GM18870 (cell line): ENCODE measurements at regions not wholly inside any gene's neighbourhood (a gene's known extent, or its start where the extent isn't known, plus 50 kb on each side); places are given as distances from the start of the nearest gene placed in this dataset.

ENCODE experiments used
- ATAC-seq: cut with Tn5 transposase; IDR thresholded peaks from one replicate; pipeline ENCODE4 v1.9.1; 2021; ENCODE audit warnings: moderate library complexity; ENCODE audit not compliant: unreplicated experiment

DNA sequence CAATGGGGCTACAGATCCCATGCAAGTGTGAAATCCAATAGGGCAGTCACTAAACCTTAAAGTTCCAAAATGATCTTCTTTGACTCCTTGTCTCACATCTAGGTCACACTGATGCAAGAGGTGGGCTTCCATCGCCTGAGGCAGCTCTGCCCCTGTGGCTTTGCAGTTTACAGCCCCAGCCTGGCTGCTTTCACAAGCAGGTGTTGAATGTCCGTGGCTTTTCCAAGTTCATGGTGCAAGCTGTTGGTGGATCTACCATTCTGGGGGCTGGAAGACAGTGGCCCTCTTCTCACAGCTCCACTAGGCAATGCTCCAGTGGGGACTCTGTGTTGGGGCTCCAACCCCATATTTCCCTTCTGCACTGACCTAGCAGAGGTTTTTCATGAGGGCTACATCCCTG lies 68.5 kb upstream of the PRR20G start:
- ATAC-seq, result no peak

- no peak for ATAC-seq
These were observed 66.9 kb upstream of the PRR20G start for GRCh38 chr3:127354761-127355160.

- ATAC-seq, result no peak
These were observed 64.8 kb upstream of the PRR20G start for GRCh38 chr3:127352612-127353011.

- ATAC-seq, result no peak
These were observed 64.0 kb upstream of the PRR20G start for GRCh38 chr3:127351775-127352350.

- no peak for ATAC-seq
These were observed 63.5 kb upstream of the PRR20G start for GRCh38 chr3:127351321-127351720.

- no peak for ATAC-seq
These were observed 62.6 kb upstream of the PRR20G start for GRCh38 chr3:127350172-127351050.

- no peak for ATAC-seq
These were observed 61.8 kb upstream of the PRR20G start for GRCh38 chr3:127349501-127350171.

- ATAC-seq, result no peak
These were observed 54.9 kb upstream of the PRR20G start for GRCh38 chr3:127342735-127343134.

DNA sequence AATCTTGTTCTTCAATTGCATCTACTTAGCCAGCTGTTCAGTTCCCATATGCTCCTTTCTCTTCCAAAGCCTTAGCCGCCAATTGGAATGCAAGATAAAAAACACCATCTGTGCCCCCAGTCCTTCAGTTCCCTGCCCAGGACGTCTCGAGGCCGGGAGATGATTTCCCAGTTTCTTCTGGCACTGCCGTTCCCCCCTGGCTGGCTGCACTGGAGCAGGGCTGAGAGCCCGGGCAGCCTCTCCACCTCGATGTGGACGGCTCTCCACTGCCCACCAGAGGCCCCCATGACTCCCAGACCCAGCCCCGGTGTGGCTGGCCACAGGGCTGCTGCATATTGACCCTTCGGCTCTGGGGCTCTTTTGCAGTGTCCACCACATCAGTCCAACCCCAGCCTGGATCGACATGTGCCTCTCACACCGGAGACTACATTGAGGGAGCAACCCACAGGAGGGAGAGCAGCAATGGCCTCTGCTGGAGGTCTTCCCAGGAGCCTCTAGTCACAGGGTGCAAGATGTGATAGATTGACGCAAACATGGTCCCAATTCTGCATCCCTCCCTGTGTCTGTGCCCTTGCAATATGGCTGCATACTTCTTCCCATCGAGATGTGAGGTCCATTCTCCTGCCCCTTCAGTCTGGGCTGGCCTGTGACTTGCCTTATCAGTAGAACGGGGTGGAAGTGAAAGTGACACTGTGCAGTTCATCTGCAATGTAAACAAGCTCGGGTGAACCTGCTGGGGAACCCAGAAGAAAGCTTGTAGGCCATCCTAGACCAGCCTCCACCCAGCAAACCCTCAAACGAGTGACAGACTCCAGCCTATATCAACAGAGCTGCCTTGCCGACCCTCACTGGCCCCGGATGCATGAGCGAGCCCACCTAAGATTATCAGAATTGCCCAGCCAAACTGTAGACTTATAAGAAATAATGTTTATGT lies 52.3 kb upstream of the PRR20G start:
- no peak for ATAC-seq

DNA sequence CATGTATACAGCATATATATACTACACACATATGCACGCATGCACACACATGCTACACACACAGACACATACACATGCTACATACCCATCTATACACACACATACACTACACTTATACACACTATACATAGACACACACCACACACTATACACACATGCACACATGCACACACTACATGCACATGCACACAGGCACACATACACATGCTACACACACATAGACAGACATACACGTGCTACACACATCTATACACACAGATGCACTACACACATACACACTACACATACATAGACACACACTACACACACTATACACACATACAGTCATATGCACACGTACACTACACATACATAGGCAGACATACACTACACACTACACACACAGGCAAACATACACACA lies 51.2 kb upstream of the PRR20G start:
- no peak for ATAC-seq

- ATAC-seq, result no peak
These were observed 50.2 kb upstream of the PRR20G start for GRCh38 chr3:127337911-127338531.
